Panc1 (cell line): ENCODE measurements at regions not wholly inside any gene's neighbourhood (a gene's known extent, or its start where the extent isn't known, plus 50 kb on each side); places are given as distances from the start of the nearest gene placed in this dataset.
A peak's percentile ranks its signal among the peaks of the same experiment; 100 is the strongest.

Source experiments
- ATAC-seq: fragments of 200-7000 bp; cut with Tn5 transposase; 2 replicates; pipeline ENCODE4 v1.9.1; 2020; ENCODE audit warnings: mild to moderate bottlenecking, moderate library complexity
- BruUV-seq: library from RNA; stranded (reverse); fragments of 400-500 nt; replicated peaks from 2 replicates; lab custom pipeline; 2021; lab: Mats Ljungman, UMichigan
- CTCF ChIA-PET: fragments of 300-600 bp; sonication (Branson Sonifier 250); formaldehyde crosslinking; loops from one replicate; lab custom pipeline; 2022; ENCODE audit warnings: antibody characterized with exemption; lab: Charles Lee
- POLR2A ChIA-PET: fragments of 300-600 bp; sonication (Branson Sonifier 250); formaldehyde crosslinking; loops from one replicate; lab custom pipeline; 2022; ENCODE audit warnings: antibody characterized with exemption; lab: Charles Lee
- DNase-seq: peaks from one replicate; pipeline ENCODE4 v3.0.0-alpha.2; 2010; ENCODE audit warnings: low read depth, low spot score
- H3K27ac ChIP-seq: 2 replicates; pipeline ENCODE4 v1.5.1; 2011; ENCODE audit warnings: mild to moderate bottlenecking, low read length, inconsistent platforms
- H3K27me3 ChIP-seq: fragments of 200-500 bp; sonication (Bioruptor generic); 2 replicates; pipeline ENCODE4 v1.6.0; 2014; ENCODE audit warnings: low read length, inconsistent platforms; ENCODE audit not compliant: control insufficient read depth, insufficient read depth
- H3K36me3 ChIP-seq: fragments of 200-500 bp; sonication (Bioruptor generic); 2 replicates; pipeline ENCODE4 v1.5.1; 2014; ENCODE audit warnings: inconsistent platforms, mild to moderate bottlenecking, low read length, moderate library complexity; ENCODE audit not compliant: control insufficient read depth, insufficient read depth
- H3K4me1 ChIP-seq: 2 replicates; pipeline ENCODE4 v1.5.1; 2011; ENCODE audit warnings: inconsistent platforms, mild to moderate bottlenecking, low read length, moderate library complexity; ENCODE audit not compliant: control insufficient read depth, insufficient read depth
- H3K4me3 ChIP-seq, 2 experiments: 2 replicates each; pipeline ENCODE4 v1.5.1; 2011 to 2012; ENCODE audit warnings: low read depth in 2 of 2, low read length in 2 of 2, mild to moderate bottlenecking in 2 of 2, inconsistent platforms in 1 of 2, moderate library complexity in 1 of 2
- H3K9me3 ChIP-seq: fragments of 200-500 bp; sonication (Bioruptor generic); 2 replicates; pipeline ENCODE4 v1.5.1; 2014; ENCODE audit warnings: low read depth, mild to moderate bottlenecking, inconsistent platforms, low read length, moderate library complexity; ENCODE audit not compliant: control insufficient read depth, insufficient read depth
- POLR2AphosphoS5 ChIP-seq: IDR thresholded peaks from 2 replicates; pipeline ENCODE4 v1.6.1; 2012; ENCODE audit warnings: mild to moderate bottlenecking, low read depth, low read length, moderate library complexity
- REST ChIP-seq, 2 experiments: IDR thresholded peaks; 2 replicates each; pipeline ENCODE4 v1.6.1; 2011 to 2012; ENCODE audit warnings: low read depth in 2 of 2, control low read depth in 1 of 2, low read length in 1 of 2, mild to moderate bottlenecking in 1 of 2, moderate library complexity in 1 of 2; ENCODE audit not compliant: insufficient read depth in 1 of 2
- SIN3A ChIP-seq: IDR thresholded peaks from 2 replicates; pipeline ENCODE4 v1.6.1; 2012; ENCODE audit warnings: low read depth, mild to moderate bottlenecking, low read length, moderate library complexity, borderline replicate concordance; ENCODE audit not compliant: insufficient read depth
- TCF7L2 ChIP-seq: IDR thresholded peaks from 2 replicates; pipeline ENCODE4 v1.6.1; 2011; ENCODE audit warnings: mild to moderate bottlenecking, low read depth, low read length, inconsistent platforms
- in situ Hi-C: cut with HindIII; loops from 2 replicates; pipeline ENCODE4 v1.10.0; 2016; ENCODE audit warnings: low sequenced_read_pairs, low pct_unique_long_range_greater_than_20kb
- intact Hi-C: fragments of 100-400 bp; cut with micrococcal nuclease; formaldehyde crosslinking; loops from one replicate; pipeline ENCODE4 v1.10.0; 2022; ENCODE audit not compliant: unreplicated experiment
- TF ChIP-seq, protein P1 (sequence below): fragments of 450-650 bp; IDR thresholded peaks from 2 replicates; pipeline ENCODE4 v1.5.1; 2017; ENCODE audit warnings: mild to moderate bottlenecking

DNA sequence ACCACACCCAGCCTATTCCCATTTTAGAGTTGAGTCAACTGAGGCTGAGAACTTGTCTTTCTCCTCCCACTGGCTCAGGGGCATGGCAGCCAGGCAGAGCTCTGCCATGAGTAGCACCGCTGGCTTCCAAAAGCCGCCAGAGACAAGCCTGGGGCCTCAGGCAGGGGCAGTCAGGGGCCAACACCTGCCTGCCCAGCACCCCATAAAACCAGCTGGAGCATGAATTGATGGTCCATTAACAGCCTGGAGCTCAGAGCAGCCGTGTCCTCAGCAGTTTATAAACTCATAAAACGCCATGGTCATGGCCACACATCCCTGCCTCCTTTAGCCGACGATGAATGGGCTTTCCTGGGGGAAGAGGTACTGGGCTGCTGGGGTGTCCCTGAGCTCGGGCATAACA, 50.6 kb upstream of the PAX7 start:
- peak; percentile 35; the same call in 1 of the 2 replicates for ATAC-seq
- no peak for DNase-seq
- Histone ChIP-seq H3K27ac (no peak overlapping the region), H3K36me3 (no peaks in the 10 kb centered on the region), H3K4me3 (no peak overlapping the region), H3K9me3 (no peaks in the 10 kb centered on the region), H3K4me1 (no peaks in the 10 kb centered on the region; the same call in 1 of the 2 replicates), H3K27me3 (no peaks in the 10 kb centered on the region; the same call in none of the 2 replicates)
- intact Hi-C loops, result loop anchor here (5.0 kb wide), 1 partner anchor 918 kb away; no protein-coding TSS in a partner anchor
- CTCF ChIA-PET, result interaction anchor here (1.1 kb wide), 1 partner anchor 15 kb away, joined by 3 read pairs; no protein-coding TSS in a partner anchor
- TF ChIP-seq TCF7L2, result peak; percentile 68
- TF ChIP-seq POLR2AphosphoS5, result no peak
- no TSS peak for BruUV-seq
- POLR2A ChIA-PET, result interaction anchor here (0.6 kb wide), 1 partner anchor 479 kb away, joined by 3 read pairs; no protein-coding TSS in a partner anchor
- in situ Hi-C loops, result no loop called here

- no peaks in the 10 kb centered on the region; the same call in 1 of the 2 replicates for H3K27me3 ChIP-seq
- no peak overlapping the region for H3K27ac ChIP-seq
- ChIA-PET CTCF (interaction anchor here (0.6 to 2.0 kb wide), 9 partner anchors 16 to 919 kb away, joined by 3 to 9 read pairs (median 4); no protein-coding TSS in a partner anchor), POLR2A (no interaction called here)
- no peak overlapping the region for H3K4me3 ChIP-seq
- BruUV-seq, result no TSS peak
- no peaks in the 10 kb centered on the region for H3K9me3 ChIP-seq
- DNase-seq, result no peak
- intact Hi-C loops, result loop anchor here (5.0 kb wide), 1 partner anchor 919 kb away; no protein-coding TSS in a partner anchor
- TF ChIP-seq, protein P1, sequence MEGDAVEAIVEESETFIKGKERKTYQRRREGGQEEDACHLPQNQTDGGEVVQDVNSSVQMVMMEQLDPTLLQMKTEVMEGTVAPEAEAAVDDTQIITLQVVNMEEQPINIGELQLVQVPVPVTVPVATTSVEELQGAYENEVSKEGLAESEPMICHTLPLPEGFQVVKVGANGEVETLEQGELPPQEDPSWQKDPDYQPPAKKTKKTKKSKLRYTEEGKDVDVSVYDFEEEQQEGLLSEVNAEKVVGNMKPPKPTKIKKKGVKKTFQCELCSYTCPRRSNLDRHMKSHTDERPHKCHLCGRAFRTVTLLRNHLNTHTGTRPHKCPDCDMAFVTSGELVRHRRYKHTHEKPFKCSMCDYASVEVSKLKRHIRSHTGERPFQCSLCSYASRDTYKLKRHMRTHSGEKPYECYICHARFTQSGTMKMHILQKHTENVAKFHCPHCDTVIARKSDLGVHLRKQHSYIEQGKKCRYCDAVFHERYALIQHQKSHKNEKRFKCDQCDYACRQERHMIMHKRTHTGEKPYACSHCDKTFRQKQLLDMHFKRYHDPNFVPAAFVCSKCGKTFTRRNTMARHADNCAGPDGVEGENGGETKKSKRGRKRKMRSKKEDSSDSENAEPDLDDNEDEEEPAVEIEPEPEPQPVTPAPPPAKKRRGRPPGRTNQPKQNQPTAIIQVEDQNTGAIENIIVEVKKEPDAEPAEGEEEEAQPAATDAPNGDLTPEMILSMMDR, result no peak
- no peak for TF ChIP-seq REST (IDR thresholded peaks at IDR 0.05; ENCODE audit: insufficient read depth in 1 of 2, low read depth in 2 of 2, low read length in 1 of 2)
- TF ChIP-seq POLR2AphosphoS5, result no peak
- no peak for TF ChIP-seq TCF7L2
- TF ChIP-seq SIN3A, result no peak
- H3K4me1 ChIP-seq, result no peaks in the 10 kb centered on the region; the same call in 1 of the 2 replicates
- in situ Hi-C loops, result no loop called here
- H3K36me3 ChIP-seq, result no peaks in the 10 kb centered on the region
- no peak for ATAC-seq
These were observed 49.8 kb upstream of the PAX7 start for GRCh38 chr1:18580691-18581419.
